ENCODE measurements at regions not wholly inside any gene's neighbourhood (a gene's known extent, or its start where the extent isn't known, plus 50 kb on each side); places are given as distances from the start of the nearest gene placed in this dataset.

- no peak overlapping the region for H3K4me3 ChIP-seq (ENCODE audit: low read depth, low read length)
- no peak for TF ChIP-seq CTCF (IDR thresholded peaks at IDR 0.05; ENCODE audit: low read depth, low read length, missing control alignments)
- DNase-seq (ENCODE audit: low read depth): no peak
Measured at GRCh38 chr1:164918140-164918539, 359.2 kb downstream of the PBX1 start.

- H3K4me3 ChIP-seq (ENCODE audit: low read depth, low read length): no peak overlapping the region
- TF ChIP-seq CTCF (IDR thresholded peaks at IDR 0.05; ENCODE audit: low read depth, low read length, missing control alignments): no peak
- DNase-seq (ENCODE audit: low read depth): no peak
Measured at GRCh38 chr1:164914208-164914607, 355.2 kb downstream of the PBX1 start.

GRCh38 chr1:164912290-164912689 is 353.3 kb downstream of the PBX1 start:
- no peak for TF ChIP-seq CTCF (IDR thresholded peaks at IDR 0.05; ENCODE audit: low read depth, low read length, missing control alignments)
- H3K4me3 ChIP-seq (ENCODE audit: low read depth, low read length): no peak overlapping the region
- no peak for DNase-seq (ENCODE audit: low read depth)

GRCh38 chr1:164910671-164911070 is 351.7 kb downstream of the PBX1 start:
- no peak overlapping the region for H3K4me3 ChIP-seq (ENCODE audit: low read depth, low read length)
- no peak for DNase-seq (ENCODE audit: low read depth)
- no peak for TF ChIP-seq CTCF (IDR thresholded peaks at IDR 0.05; ENCODE audit: low read depth, low read length, missing control alignments)

- no peak for DNase-seq (ENCODE audit: low read depth)
- TF ChIP-seq CTCF (IDR thresholded peaks at IDR 0.05; ENCODE audit: low read depth, low read length, missing control alignments): no peak
- no peak overlapping the region for H3K4me3 ChIP-seq (ENCODE audit: low read depth, low read length)
Measured at GRCh38 chr1:164907666-164908065, 348.7 kb downstream of the PBX1 start.

GRCh38 chr1:164905869-164906268 is 346.9 kb downstream of the PBX1 start:
- no peak overlapping the region for H3K4me3 ChIP-seq (ENCODE audit: low read depth, low read length)
- DNase-seq (ENCODE audit: low read depth): no peak

More at GRCh38 chr1:164905869-164906268, 346.9 kb downstream of the PBX1 start:
- TF ChIP-seq CTCF (IDR thresholded peaks at IDR 0.05; ENCODE audit: low read depth, low read length, missing control alignments): no peak
